A673 (cell line): ENCODE measurements at regions not wholly inside any gene's neighbourhood (a gene's known extent, or its start where the extent isn't known, plus 50 kb on each side); places are given as distances from the start of the nearest gene placed in this dataset.

Experiments
- BruUV-seq: library from RNA; stranded (reverse); fragments of 400-500 nt; replicated peaks from 2 replicates; lab custom pipeline; 2021; lab: Mats Ljungman, UMichigan
- CTCF ChIA-PET: fragments of 300-600 bp; sonication (Branson Sonifier 250); formaldehyde crosslinking; loops from one replicate; lab custom pipeline; 2022; ENCODE audit warnings: antibody characterized with exemption; lab: Charles Lee
- POLR2A ChIA-PET: fragments of 300-600 bp; sonication (Branson Sonifier 250); formaldehyde crosslinking; loops from one replicate; lab custom pipeline; 2022; ENCODE audit warnings: antibody characterized with exemption; ENCODE audit not compliant: low non-redundant PET; lab: Charles Lee
- DNase-seq: peaks from one replicate; pipeline ENCODE4 v3.0.0-alpha.2; 2015; ENCODE audit warnings: low spot score
- H3K27ac ChIP-seq: fragments of 200-600 bp; sonication (generic); 2 replicates; pipeline ENCODE4 v1.5.1; 2016; ENCODE audit warnings: mixed run types, low read depth, mild to moderate bottlenecking, mixed read lengths, antibody characterized with exemption, low read length; ENCODE audit not compliant: poor library complexity, severe bottlenecking
- H3K27me3 ChIP-seq: fragments of 200-600 bp; sonication (generic); replicated peaks from 2 replicates; pipeline ENCODE4 v1.6.1; 2017; ENCODE audit warnings: mixed run types, low read depth, mild to moderate bottlenecking, mixed read lengths, antibody characterized with exemption, low read length; ENCODE audit not compliant: insufficient read depth, poor library complexity
- H3K36me3 ChIP-seq: fragments of 200-600 bp; sonication (generic); 2 replicates; pipeline ENCODE4 v1.6.1; 2016; ENCODE audit warnings: mixed run types, mild to moderate bottlenecking, mixed read lengths, antibody characterized with exemption, low read length; ENCODE audit not compliant: insufficient read depth, poor library complexity, severe bottlenecking
- H3K4me1 ChIP-seq: fragments of 200-600 bp; sonication (generic); 2 replicates; pipeline ENCODE4 v1.6.1; 2017; ENCODE audit warnings: mixed run types, mild to moderate bottlenecking, mixed read lengths, antibody characterized with exemption, low read length; ENCODE audit not compliant: insufficient read depth, poor library complexity, severe bottlenecking
- H3K4me3 ChIP-seq: fragments of 200-600 bp; sonication (generic); 2 replicates; pipeline ENCODE4 v1.5.1; 2016; ENCODE audit warnings: low read depth, mixed run types, mild to moderate bottlenecking, mixed read lengths, low read length; ENCODE audit not compliant: poor library complexity, severe bottlenecking
- H3K9me3 ChIP-seq: fragments of 200-600 bp; sonication (generic); 2 replicates; pipeline ENCODE4 v1.6.1; 2016; ENCODE audit warnings: mixed run types, low read depth, mild to moderate bottlenecking, mixed read lengths, antibody characterized with exemption, low read length; ENCODE audit not compliant: poor library complexity, severe bottlenecking
- EZH2 ChIP-seq: fragments of 200-600 bp; sonication (generic); IDR thresholded peaks from 2 replicates; pipeline ENCODE4 v1.6.1; 2017; ENCODE audit warnings: borderline replicate concordance, low read depth, mild to moderate bottlenecking, mixed read lengths, antibody characterized with exemption, low read length; ENCODE audit not compliant: poor library complexity, severe bottlenecking
- intact Hi-C: fragments of 100-400 bp; cut with micrococcal nuclease; formaldehyde crosslinking; loops from one replicate; pipeline ENCODE4 v1.10.0; 2022; ENCODE audit not compliant: unreplicated experiment
- TF ChIP-seq, protein P1 (sequence below): fragments of 300-800, 200-600 bp; sonication (generic); conservative IDR thresholded peaks from 2 replicates; pipeline ENCODE4 v1.5.1; 2017; ENCODE audit warnings: low read depth, mild to moderate bottlenecking, antibody characterized with exemption, low read length, moderate library complexity, mixed read lengths

DNA sequence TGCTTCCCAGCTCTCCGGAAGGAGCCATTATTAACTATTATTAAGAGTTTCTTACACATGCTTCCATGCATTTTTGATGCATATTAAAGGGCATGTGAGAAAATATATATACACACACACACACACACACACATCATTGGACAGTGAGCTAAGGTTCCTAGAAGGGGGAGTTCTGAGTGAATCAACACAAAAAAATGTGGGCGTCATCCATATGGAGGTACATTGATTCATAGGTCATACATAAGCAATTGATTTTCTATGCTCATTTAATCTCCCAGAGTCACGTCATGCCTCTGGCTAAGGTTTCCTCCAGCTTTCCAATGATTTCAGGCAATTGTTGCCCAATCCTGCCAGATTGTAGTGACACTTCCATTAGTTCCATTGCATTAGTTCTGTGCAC lies 269.4 kb downstream of the DNAJB9 start:
- Histone ChIP-seq H3K27me3 (no peaks in the 10 kb centered on the region), H3K36me3 (no peaks in the 10 kb centered on the region), H3K27ac (no peak overlapping the region), H3K4me1 (peaks cover 29% of the 10 kb centered on the region), H3K4me3 (no peak overlapping the region), H3K9me3 (peaks cover 8% of the 10 kb centered on the region)
- POLR2A ChIA-PET, result interaction anchor here (0.5 kb wide), 1 partner anchor 65 kb away, joined by 3 read pairs; no protein-coding TSS in a partner anchor
- intact Hi-C loops, result no loop called here
- TF ChIP-seq, protein P1, sequence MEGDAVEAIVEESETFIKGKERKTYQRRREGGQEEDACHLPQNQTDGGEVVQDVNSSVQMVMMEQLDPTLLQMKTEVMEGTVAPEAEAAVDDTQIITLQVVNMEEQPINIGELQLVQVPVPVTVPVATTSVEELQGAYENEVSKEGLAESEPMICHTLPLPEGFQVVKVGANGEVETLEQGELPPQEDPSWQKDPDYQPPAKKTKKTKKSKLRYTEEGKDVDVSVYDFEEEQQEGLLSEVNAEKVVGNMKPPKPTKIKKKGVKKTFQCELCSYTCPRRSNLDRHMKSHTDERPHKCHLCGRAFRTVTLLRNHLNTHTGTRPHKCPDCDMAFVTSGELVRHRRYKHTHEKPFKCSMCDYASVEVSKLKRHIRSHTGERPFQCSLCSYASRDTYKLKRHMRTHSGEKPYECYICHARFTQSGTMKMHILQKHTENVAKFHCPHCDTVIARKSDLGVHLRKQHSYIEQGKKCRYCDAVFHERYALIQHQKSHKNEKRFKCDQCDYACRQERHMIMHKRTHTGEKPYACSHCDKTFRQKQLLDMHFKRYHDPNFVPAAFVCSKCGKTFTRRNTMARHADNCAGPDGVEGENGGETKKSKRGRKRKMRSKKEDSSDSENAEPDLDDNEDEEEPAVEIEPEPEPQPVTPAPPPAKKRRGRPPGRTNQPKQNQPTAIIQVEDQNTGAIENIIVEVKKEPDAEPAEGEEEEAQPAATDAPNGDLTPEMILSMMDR, result no peak
- TF ChIP-seq EZH2, result no peak
- CTCF ChIA-PET, result no interaction called here
- DNase-seq, result peak; percentile 29
- BruUV-seq, result no TSS peak

DNA sequence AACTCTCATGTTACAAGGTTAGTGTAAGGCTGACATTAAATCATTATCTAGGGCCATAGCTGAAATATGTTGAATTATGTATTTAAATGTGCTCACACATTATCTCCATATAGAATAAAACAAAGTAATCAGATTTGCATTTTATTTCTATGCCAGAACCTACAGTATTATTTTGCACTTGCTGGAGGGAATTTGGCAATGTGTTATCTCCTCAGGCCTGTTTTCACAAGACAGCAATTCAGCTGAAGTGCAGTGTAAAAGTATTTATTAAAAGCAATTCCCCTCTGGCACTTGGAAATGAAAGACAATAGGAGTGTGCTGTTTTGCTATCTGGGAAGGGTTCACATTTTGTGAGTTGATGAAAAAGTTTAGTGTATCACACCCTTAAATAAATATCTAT lies 276.3 kb downstream of the DNAJB9 start:
- Histone ChIP-seq H3K4me3 (no peak overlapping the region), H3K9me3 (no peaks in the 10 kb centered on the region), H3K27me3 (no peaks in the 10 kb centered on the region), H3K4me1 (no peaks in the 10 kb centered on the region), H3K36me3 (no peaks in the 10 kb centered on the region), H3K27ac (no peak overlapping the region)
- DNase-seq, result no peak
- POLR2A ChIA-PET, result no interaction called here
- BruUV-seq, result no TSS peak
- intact Hi-C loops, result no loop called here
- TF ChIP-seq, protein P1, result no peak
- no peak for TF ChIP-seq EZH2
- CTCF ChIA-PET, result no interaction called here

DNA sequence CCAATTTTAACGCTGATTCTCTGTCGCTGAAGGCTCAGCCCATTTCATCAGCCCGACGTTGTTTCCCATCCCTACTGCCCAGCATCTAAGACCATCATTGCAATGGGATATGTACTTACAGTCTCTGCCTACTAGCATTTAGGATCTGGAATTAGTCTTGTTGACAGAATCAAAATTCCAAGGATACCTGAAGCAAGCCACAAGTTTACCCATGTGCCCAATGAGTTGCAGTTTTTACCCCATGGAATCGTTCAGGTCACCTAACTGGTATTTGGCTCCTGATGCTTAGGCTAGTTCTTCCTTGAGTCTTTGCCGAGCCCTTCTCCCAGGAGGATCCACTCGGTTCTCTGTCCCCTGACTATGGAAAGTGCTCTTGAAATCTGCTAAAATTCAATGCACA lies 276.8 kb downstream of the DNAJB9 start:
- H3K36me3 ChIP-seq, result no peaks in the 10 kb centered on the region
- intact Hi-C loops, result no loop called here
- H3K27ac ChIP-seq, result no peak overlapping the region
- H3K4me1 ChIP-seq, result no peaks in the 10 kb centered on the region
- TF ChIP-seq, protein P1, result no peak
- no peak for TF ChIP-seq EZH2
- H3K27me3 ChIP-seq, result no peaks in the 10 kb centered on the region
- POLR2A ChIA-PET, result no interaction called here
- H3K4me3 ChIP-seq, result no peak overlapping the region
- CTCF ChIA-PET, result no interaction called here
- no peaks in the 10 kb centered on the region for H3K9me3 ChIP-seq
- no TSS peak for BruUV-seq
- DNase-seq, result no peak
